COLO668 (cell line): ENCODE measurements at regions not wholly inside any gene's neighbourhood (a gene's known extent, or its start where the extent isn't known, plus 50 kb on each side); places are given as distances from the start of the nearest gene placed in this dataset.
"Not testable (repeated sequence)": the region's sequence is repeated elsewhere in the genome, so short reads cannot be mapped to it uniquely, and the experiment has no call there.

Experiments used
- DNase-seq: peaks from one replicate; lab custom pipeline; 2025; ENCODE audit not compliant: unreplicated experiment; lab: John Stamatoyannopoulos, UW

GRCh38 chr12:84075991-84076390 is 836.6 kb downstream of the SLC6A15 start:
- DNase-seq: no peak

- DNase-seq: no peak
These were observed 839.2 kb downstream of the SLC6A15 start for GRCh38 chr12:84073401-84073800.

GRCh38 chr12:84072961-84073360 is 839.6 kb downstream of the SLC6A15 start:
- DNase-seq: no peak

- DNase-seq: no peak
These were observed 842.3 kb downstream of the SLC6A15 start for GRCh38 chr12:84070292-84070691.

- DNase-seq: no peak
These were observed 842.9 kb downstream of the SLC6A15 start for GRCh38 chr12:84069699-84070098.

- no peak for DNase-seq
These were observed 843.4 kb downstream of the SLC6A15 start for GRCh38 chr12:84069198-84069597.

GRCh38 chr12:84058136-84058535 is 854.5 kb downstream of the SLC6A15 start:
- no peak for DNase-seq

- DNase-seq: no peak
These were observed 857.8 kb downstream of the SLC6A15 start for GRCh38 chr12:84054811-84055210.

- DNase-seq: no peak
These were observed 864.7 kb downstream of the SLC6A15 start for GRCh38 chr12:84047881-84048280.

- no peak for DNase-seq
These were observed 865.7 kb downstream of the SLC6A15 start for GRCh38 chr12:84046859-84047258.

- DNase-seq: no peak
These were observed 869.2 kb downstream of the SLC6A15 start for GRCh38 chr12:84043355-84043754.

GRCh38 chr12:84038242-84038641 is 874.4 kb downstream of the SLC6A15 start:
- no peak for DNase-seq

- no peak for DNase-seq
These were observed 875.7 kb downstream of the SLC6A15 start for GRCh38 chr12:84036912-84037311.

GRCh38 chr12:84035766-84036165 is 876.8 kb downstream of the SLC6A15 start:
- DNase-seq: no peak

GRCh38 chr12:84034871-84035270 is 877.7 kb downstream of the SLC6A15 start:
- no peak for DNase-seq

GRCh38 chr12:84033162-84033561 is 879.4 kb downstream of the SLC6A15 start:
- no peak for DNase-seq

GRCh38 chr12:84018556-84019179 is 893.9 kb downstream of the SLC6A15 start:
- DNase-seq: not testable (repeated sequence)

GRCh38 chr12:84016956-84017355 is 895.6 kb downstream of the SLC6A15 start:
- no peak for DNase-seq

- DNase-seq: no peak
These were observed 915.2 kb downstream of the SLC6A15 start for GRCh38 chr12:83997423-83997822.

GRCh38 chr12:83996671-83997070 is 915.9 kb downstream of the SLC6A15 start:
- no peak for DNase-seq

- no peak for DNase-seq
These were observed 927.5 kb downstream of the SLC6A15 start for GRCh38 chr12:83985084-83985483.

GRCh38 chr12:83980398-83980797 is 932.2 kb downstream of the SLC6A15 start:
- DNase-seq: no peak

- DNase-seq: no peak
These were observed 932.8 kb downstream of the SLC6A15 start for GRCh38 chr12:83979785-83980184.
